IPS-NIHi11 (cell line): ENCODE measurements at regions not wholly inside any gene's neighbourhood (a gene's known extent, or its start where the extent isn't known, plus 50 kb on each side); places are given as distances from the start of the nearest gene placed in this dataset.

Experiments
- DNase-seq: peaks from one replicate; pipeline ENCODE4 v3.0.0; 2012; ENCODE audit warnings: mixed read lengths, low spot score

GRCh38 chr5:36355516-36355915, 53.8 kb upstream of the RANBP3L start:
- no peak for DNase-seq

- no peak for DNase-seq
Measured at GRCh38 chr5:36356915-36357314, 55.2 kb upstream of the RANBP3L start.

GRCh38 chr5:36357391-36357975, 55.8 kb upstream of the RANBP3L start:
- no peak for DNase-seq

- DNase-seq, result no peak
Measured at GRCh38 chr5:36359267-36359666, 57.6 kb upstream of the RANBP3L start.

- DNase-seq, result no peak
Measured at GRCh38 chr5:36360307-36360706, 58.6 kb upstream of the RANBP3L start.

GRCh38 chr5:36363101-36363500, 61.4 kb upstream of the RANBP3L start:
- DNase-seq, result peak; percentile 50

GRCh38 chr5:36363744-36364143, 62.0 kb upstream of the RANBP3L start:
- no peak for DNase-seq

GRCh38 chr5:36364473-36364872, 62.8 kb upstream of the RANBP3L start:
- DNase-seq, result no peak

- no peak for DNase-seq
Measured at GRCh38 chr5:36365896-36366295, 64.2 kb upstream of the RANBP3L start.

- DNase-seq, result no peak
Measured at GRCh38 chr5:36366883-36367282, 65.2 kb upstream of the RANBP3L start.

GRCh38 chr5:36367524-36367923, 65.8 kb upstream of the RANBP3L start:
- DNase-seq, result no peak

GRCh38 chr5:36369219-36369690, 67.6 kb upstream of the RANBP3L start:
- DNase-seq, result no peak

GRCh38 chr5:36370073-36370472, 68.4 kb upstream of the RANBP3L start:
- DNase-seq, result no peak

- no peak for DNase-seq
Measured at GRCh38 chr5:36371366-36371765, 69.7 kb upstream of the RANBP3L start.

- DNase-seq, result no peak
Measured at GRCh38 chr5:36373527-36374086, 71.9 kb upstream of the RANBP3L start.

GRCh38 chr5:36374266-36374862, 72.7 kb upstream of the RANBP3L start:
- no peak for DNase-seq

- no peak for DNase-seq
Measured at GRCh38 chr5:36377192-36377591, 75.5 kb upstream of the RANBP3L start.

- no peak for DNase-seq
Measured at GRCh38 chr5:36378551-36378950, 76.8 kb upstream of the RANBP3L start.

- no peak for DNase-seq
Measured at GRCh38 chr5:36382890-36383289, 81.2 kb upstream of the RANBP3L start.

GRCh38 chr5:36383942-36384341, 82.2 kb upstream of the RANBP3L start:
- DNase-seq, result no peak

- no peak for DNase-seq
Measured at GRCh38 chr5:36384845-36385244, 83.1 kb upstream of the RANBP3L start.

GRCh38 chr5:36385495-36385894, 83.8 kb upstream of the RANBP3L start:
- DNase-seq, result no peak

- DNase-seq, result no peak
Measured at GRCh38 chr5:36388288-36388687, 86.6 kb upstream of the RANBP3L start.

GRCh38 chr5:36389245-36389644, 87.5 kb upstream of the RANBP3L start:
- no peak for DNase-seq
